ENCODE measurements at regions not wholly inside any gene's neighbourhood (a gene's known extent, or its start where the extent isn't known, plus 50 kb on each side); places are given as distances from the start of the nearest gene placed in this dataset.

- H3K27ac ChIP-seq (ENCODE audit: low read depth, low read length), result no peak overlapping the region
- POLR2A ChIA-PET, result interaction anchor here (0.6 kb wide), 1 partner anchor 228 kb away, joined by 3 read pairs; no protein-coding TSS in a partner anchor
- no peaks in the 10 kb centered on the region for H3K9me3 ChIP-seq (ENCODE audit: control insufficient read depth, insufficient read depth, low read length)
- TF ChIP-seq CTCF (IDR thresholded peaks at IDR 0.05; ENCODE audit: low read depth, low read length), result no peak
- no peaks in the 10 kb centered on the region for H3K27me3 ChIP-seq (ENCODE audit: control insufficient read depth, insufficient read depth, low read length)
- no peak for DNase-seq (ENCODE audit: low read depth, low spot score)
- CTCF ChIA-PET, result interaction anchor here (1.0 kb wide), 1 partner anchor 183 kb away, joined by 8 read pairs; no protein-coding TSS in a partner anchor
- no peak overlapping the region for H3K4me3 ChIP-seq (ENCODE audit: low read depth, low read length)
These were observed 155.2 kb upstream of the BMPER start for GRCh38 chr7:33750177-33750576.

DNA sequence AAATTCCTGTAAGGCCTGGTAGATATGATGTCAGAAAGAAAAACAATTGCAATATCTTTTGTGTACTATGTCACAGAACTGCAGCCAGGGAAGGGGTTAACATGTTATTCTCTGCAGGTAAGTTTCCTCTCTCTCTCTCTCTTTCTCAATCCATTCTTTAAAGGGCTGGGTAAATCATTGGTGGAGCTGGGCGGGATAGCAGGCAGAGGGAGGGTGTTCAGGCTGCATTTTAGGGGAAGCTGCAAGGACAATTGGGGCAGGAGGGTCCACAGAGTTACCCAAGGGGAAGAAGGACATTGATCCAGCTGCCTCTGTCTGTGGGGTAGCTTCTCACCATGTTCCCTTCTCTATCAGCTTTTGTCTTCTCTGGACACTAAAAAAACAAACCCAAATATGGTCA lies 153.9 kb upstream of the BMPER start:
- POLR2A ChIA-PET, result no interaction called here
- no peak for DNase-seq (ENCODE audit: low read depth, low spot score)
- no peak for TF ChIP-seq CTCF (IDR thresholded peaks at IDR 0.05; ENCODE audit: low read depth, low read length)
- Histone ChIP-seq H3K27me3 (ENCODE audit: control insufficient read depth, insufficient read depth, low read length) (no peaks in the 10 kb centered on the region), H3K27ac (ENCODE audit: low read depth, low read length) (no peak overlapping the region), H3K9me3 (ENCODE audit: control insufficient read depth, insufficient read depth, low read length) (no peaks in the 10 kb centered on the region), H3K4me3 (ENCODE audit: low read depth, low read length) (no peak overlapping the region)
- CTCF ChIA-PET, result no interaction called here

- no peak for DNase-seq (ENCODE audit: low read depth, low spot score)
- POLR2A ChIA-PET, result no interaction called here
- no peaks in the 10 kb centered on the region for H3K27me3 ChIP-seq (ENCODE audit: control insufficient read depth, insufficient read depth, low read length)
- CTCF ChIA-PET, result interaction anchor here (1.4 kb wide), 1 partner anchor 142 kb away, joined by 3 read pairs; no protein-coding TSS in a partner anchor
- H3K27ac ChIP-seq (ENCODE audit: low read depth, low read length), result no peak overlapping the region
- no peak for TF ChIP-seq CTCF (IDR thresholded peaks at IDR 0.05; ENCODE audit: low read depth, low read length)
- no peak overlapping the region for H3K4me3 ChIP-seq (ENCODE audit: low read depth, low read length)
- no peaks in the 10 kb centered on the region for H3K9me3 ChIP-seq (ENCODE audit: control insufficient read depth, insufficient read depth, low read length)
These were observed 151.3 kb upstream of the BMPER start for GRCh38 chr7:33753881-33754525.

DNA sequence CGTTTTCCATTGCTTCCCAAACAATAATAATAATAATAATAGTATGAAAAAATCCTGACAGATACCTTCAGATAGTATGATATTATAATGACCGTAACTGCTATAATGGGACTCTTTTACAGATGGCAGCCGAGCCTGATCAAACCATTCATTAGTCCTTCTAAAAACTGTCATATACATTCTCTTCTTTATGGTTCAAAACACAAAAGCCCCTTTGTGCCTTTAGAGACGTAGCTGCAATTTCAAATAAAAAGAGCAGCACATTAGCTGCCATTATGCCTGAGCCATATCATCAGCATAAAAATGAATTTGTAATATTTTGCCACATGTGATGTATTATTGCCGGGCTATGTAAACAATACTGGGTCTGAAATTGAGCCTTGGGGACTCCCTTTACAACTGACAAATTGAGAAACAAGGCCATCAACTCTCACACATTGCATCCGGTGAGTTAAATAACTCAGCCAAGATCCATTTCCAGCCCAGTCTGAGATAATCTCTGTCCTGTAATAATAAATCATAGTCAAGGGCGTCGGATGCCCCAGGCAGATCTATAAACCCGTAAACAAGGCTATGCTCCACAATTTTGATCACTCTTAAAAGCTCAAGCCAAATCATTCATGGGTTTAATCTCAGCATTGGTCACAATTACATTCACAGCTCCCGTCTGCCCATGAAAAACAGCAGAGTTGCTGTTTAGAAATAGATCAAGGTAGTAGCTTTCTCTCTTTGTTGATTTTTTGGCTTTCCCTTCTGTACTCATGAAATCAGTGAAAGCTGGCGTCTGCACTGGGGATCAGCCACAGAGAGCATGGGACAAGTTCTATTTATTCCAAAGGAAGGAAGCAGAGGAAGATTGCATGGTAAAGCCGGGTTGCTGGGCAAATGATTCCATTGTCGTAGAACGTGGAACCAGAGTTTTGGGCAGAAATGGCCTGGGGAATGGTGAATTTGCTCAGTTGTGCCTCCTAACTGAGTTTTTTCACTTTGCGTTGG lies 150.1 kb upstream of the BMPER start:
- no peak for TF ChIP-seq CTCF (IDR thresholded peaks at IDR 0.05; ENCODE audit: low read depth, low read length)
- Histone ChIP-seq H3K4me3 (ENCODE audit: low read depth, low read length) (no peak overlapping the region), H3K9me3 (ENCODE audit: control insufficient read depth, insufficient read depth, low read length) (no peaks in the 10 kb centered on the region), H3K27me3 (ENCODE audit: control insufficient read depth, insufficient read depth, low read length) (no peaks in the 10 kb centered on the region), H3K27ac (ENCODE audit: low read depth, low read length) (no peak overlapping the region)
- DNase-seq (ENCODE audit: low read depth, low spot score), result no peak
- CTCF ChIA-PET, result interaction anchor here (0.7 to 7.1 kb wide), 3 partner anchors 140 to 511 kb away, joined by 4 to 38 read pairs (median 7); no protein-coding TSS in a partner anchor
- POLR2A ChIA-PET, result no interaction called here

All from AG04450 (cell line).